LNCAP (cell line): ENCODE measurements at regions not wholly inside any gene's neighbourhood (a gene's known extent, or its start where the extent isn't known, plus 50 kb on each side); places are given as distances from the start of the nearest gene placed in this dataset.

ENCODE experiments used
- TF ChIP-seq, protein P1 (sequence below): fragments of 450-650 bp; IDR thresholded peaks from 2 replicates; pipeline ENCODE4 v1.5.1; 2017; ENCODE audit warnings: mild to moderate bottlenecking

DNA sequence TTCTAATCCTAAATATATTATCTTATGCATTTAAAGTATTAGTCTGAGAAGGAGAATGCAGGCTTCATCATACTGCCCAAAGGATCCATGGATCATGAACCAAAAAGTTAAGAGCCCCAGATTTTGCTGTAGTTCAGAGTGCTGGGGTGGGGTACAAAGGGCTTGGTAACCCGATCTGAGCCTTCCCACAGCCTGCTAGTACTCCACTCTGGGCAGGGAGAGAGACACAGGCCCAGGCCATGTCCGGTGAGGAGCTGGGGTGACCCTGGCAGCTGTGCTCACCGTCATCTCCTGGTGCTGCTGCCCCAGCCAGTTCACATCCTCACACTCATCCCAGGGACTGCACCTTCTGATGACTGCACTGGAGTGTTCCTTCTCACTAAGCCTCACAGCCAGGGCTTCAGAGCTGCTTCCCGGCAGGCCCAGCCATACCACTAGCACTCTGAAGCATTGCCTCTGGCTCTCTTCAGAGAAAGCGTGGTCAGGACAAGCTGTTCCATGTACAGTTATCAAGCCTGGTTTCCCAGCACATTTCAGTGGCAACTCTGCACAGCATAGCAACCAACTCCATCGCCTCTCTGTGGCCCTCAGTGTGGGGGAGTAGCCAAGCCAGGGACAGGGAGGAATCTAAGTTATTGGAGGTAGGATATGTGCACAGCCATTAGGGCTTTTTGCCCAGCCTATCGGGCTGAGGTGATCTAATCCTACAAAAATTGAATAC, 189.0 kb upstream of the CTAGE1 start:
- TF ChIP-seq, protein P1, sequence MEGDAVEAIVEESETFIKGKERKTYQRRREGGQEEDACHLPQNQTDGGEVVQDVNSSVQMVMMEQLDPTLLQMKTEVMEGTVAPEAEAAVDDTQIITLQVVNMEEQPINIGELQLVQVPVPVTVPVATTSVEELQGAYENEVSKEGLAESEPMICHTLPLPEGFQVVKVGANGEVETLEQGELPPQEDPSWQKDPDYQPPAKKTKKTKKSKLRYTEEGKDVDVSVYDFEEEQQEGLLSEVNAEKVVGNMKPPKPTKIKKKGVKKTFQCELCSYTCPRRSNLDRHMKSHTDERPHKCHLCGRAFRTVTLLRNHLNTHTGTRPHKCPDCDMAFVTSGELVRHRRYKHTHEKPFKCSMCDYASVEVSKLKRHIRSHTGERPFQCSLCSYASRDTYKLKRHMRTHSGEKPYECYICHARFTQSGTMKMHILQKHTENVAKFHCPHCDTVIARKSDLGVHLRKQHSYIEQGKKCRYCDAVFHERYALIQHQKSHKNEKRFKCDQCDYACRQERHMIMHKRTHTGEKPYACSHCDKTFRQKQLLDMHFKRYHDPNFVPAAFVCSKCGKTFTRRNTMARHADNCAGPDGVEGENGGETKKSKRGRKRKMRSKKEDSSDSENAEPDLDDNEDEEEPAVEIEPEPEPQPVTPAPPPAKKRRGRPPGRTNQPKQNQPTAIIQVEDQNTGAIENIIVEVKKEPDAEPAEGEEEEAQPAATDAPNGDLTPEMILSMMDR, result no peak

DNA sequence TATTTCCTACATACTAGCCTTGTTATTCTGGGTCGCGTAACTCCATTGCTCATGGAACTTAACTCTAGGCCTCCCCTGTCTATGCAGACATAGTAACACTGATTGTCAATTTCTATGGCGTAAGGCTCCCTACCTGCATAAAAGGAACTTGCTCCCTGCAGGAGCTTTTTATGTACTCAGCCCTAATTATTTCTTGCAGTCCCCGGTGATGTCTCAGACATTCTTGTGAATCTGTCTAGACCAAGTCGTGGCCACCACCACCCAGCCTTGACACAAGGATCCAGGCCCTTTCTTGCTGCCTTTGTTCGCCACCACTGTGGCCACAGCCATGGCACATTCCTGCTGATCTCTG, 189.5 kb upstream of the CTAGE1 start:
- TF ChIP-seq, protein P1, result no peak

DNA sequence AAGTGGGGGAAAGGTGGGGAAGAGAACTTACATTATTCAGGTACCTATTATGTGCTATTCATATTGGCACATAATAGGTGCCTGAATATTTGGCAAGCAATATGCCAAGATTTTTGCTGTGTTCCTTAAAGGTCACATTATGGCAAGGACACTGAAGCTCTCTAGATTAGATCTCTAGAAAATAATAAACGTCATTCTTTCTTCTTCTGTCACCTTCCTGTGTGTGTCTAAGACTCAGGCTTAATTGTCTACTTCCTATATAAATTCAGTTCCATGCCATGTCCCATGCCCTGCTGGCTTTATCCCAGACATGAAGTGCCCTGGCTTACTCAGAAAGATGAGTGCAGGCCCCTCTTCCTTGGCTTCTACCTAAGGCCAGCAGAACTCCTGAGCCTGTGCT, 191.1 kb upstream of the CTAGE1 start:
- TF ChIP-seq, protein P1, result no peak

DNA sequence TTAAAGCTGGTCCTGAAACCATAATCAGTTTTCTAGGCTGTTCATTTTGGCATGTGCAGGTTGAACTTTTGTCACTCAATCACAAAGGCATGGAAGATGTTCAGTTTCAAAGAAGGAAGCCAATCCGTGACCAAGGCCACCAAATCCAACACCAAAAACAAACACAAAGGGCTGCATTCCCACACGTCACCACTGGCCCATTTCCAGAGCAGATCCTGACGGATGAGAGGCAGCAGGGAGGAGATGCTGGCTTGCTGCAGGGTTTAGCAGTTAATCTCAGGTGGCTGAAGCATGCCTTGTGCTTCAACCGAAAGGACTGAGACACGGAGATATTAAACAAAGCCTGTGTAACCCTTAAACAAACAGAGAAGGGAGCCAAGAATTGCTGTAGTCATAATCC, 191.9 kb upstream of the CTAGE1 start:
- TF ChIP-seq, protein P1, result no peak

DNA sequence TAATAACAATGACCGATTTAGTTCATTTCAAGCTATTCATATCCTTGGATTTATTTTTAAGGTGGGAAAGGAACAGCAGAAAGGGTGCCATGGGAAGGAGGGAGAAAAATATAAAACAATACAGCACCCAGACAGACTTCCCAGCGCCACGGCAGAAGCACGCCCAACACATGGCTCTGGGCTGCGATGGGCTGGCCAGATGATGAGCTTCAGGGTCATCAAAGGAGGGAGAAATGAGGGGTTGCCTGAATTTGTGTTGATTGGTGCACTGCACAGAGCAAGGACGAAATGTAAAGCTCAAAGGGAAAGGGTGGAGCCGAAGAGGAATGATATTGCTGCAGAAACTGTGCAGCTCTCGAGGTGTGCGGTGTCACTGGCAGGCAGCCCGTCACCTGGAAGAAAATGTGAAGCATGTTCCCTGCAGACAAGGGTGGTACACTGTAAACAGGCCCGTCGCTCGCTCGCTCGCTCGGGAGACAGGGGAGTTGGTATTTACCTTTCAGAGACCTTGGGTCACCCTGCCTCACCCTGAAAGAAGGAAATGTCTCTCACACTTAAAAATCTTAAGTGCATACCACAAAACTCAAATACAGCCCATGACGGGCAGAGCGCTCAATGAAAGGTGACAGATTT, 195.5 kb upstream of the CTAGE1 start:
- TF ChIP-seq, protein P1, result no peak

DNA sequence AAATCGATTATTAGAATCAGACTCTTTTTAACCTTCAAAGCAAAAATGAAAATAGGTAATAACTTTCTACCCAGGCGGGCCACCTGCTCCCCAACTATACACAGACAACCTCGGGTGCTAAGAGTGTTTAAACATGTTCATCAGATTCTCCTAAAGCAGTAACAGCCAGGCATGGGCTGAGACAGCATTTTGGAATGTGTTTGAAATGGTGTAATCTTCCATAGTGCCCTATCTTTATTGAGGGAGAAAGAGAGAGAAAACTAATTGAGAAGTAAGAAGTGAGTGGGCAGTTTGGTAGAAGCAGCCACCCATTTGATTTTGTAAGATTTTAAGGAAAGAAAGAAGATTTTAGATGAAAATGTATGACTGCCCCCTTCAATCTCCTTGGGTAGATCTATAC, 196.1 kb upstream of the CTAGE1 start:
- TF ChIP-seq, protein P1, result no peak

DNA sequence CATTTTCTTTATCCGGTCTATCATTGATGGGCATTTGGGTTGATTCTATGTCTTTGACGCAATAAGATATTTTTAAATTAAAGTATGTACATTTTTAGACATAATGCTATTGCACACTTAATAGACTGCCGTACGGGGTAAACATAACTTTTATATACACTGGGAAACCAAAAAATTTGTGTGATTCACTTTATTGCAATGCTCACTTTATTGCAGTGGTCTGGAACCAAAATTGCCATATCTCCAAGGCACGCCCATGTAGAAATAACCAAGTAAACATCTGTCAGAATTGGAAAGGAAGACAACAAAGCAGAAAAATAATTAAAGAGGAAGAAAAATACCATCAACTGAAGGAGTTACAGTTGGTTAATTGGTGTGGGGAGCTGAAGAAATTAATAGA, 205.8 kb upstream of the CTAGE1 start:
- TF ChIP-seq, protein P1, result no peak
